HepG2 (cell line): ENCODE measurements at regions not wholly inside any gene's neighbourhood (a gene's known extent, or its start where the extent isn't known, plus 50 kb on each side); places are given as distances from the start of the nearest gene placed in this dataset.

ENCODE experiments used
- ATAC-seq: fragments of 200-7000 bp; cut with Tn5 transposase; 3 replicates; pipeline ENCODE4 v1.9.1; 2020; ENCODE audit warnings: mild to moderate bottlenecking, moderate library complexity
- BruUV-seq: library from RNA; stranded (reverse); fragments of 400-500 nt; replicated peaks from 2 replicates; lab custom pipeline; 2021; lab: Mats Ljungman, UMichigan
- CTCF ChIA-PET: fragments of 300-600 bp; formaldehyde crosslinking; extraction: SDS; loops from one replicate; lab custom pipeline; 2021; ENCODE audit warnings: low total read pairs, inconsistent platforms, low intra/inter-chr PET ratio; lab: Yijun Ruan, JAX
- POLR2A ChIA-PET: fragments of 350-600 bp; sonication (Branson Sonifier 250); formaldehyde crosslinking; loops from one replicate; lab custom pipeline; 2020; ENCODE audit warnings: antibody characterized with exemption, inconsistent platforms; lab: Yijun Ruan, JAX
- DNase-seq: peaks from one replicate; pipeline ENCODE4 v3.0.0-alpha.2; 2015; ENCODE audit warnings: low spot score
- FAIRE-seq: peaks from 3 replicates; lab custom pipeline; 2011; peaks lifted over from hg19 to GRCh38; lab: Jason Lieb, UNC
- H2AFZ ChIP-seq: one replicate; pipeline ENCODE4 v1.6.1; 2011; ENCODE audit warnings: low read length, inconsistent platforms
- H3K27ac ChIP-seq: fragments of 300-600 bp; 3 replicates; pipeline ENCODE4 v1.8.0; 2011; ENCODE audit warnings: mixed run types, mild to moderate bottlenecking, mixed read lengths, low read length, inconsistent platforms; ENCODE audit not compliant: insufficient read depth; ENCODE audit errors: extremely low read length
- H3K27me3 ChIP-seq, 2 experiments: fragments of 200-600 bp in 1 of 2; 2 replicates in 1 of 2; 3 replicates in 1 of 2; pipeline versions ENCODE4 v1.6.0 to v1.8.0; 2011; ENCODE audit warnings: low read length in 2 of 2, mild to moderate bottlenecking in 2 of 2, moderate library complexity in 2 of 2, inconsistent platforms in 1 of 2; ENCODE audit not compliant: insufficient read depth in 2 of 2, control insufficient read depth in 1 of 2
- H3K36me3 ChIP-seq, 2 experiments: fragments of 200-600 bp in 1 of 2; replicated peaks in 1 of 2; 2 replicates in 1 of 2; 3 replicates in 1 of 2; pipeline versions ENCODE4 v1.5.1 to v1.8.0; 2011; ENCODE audit warnings: low read length in 2 of 2, inconsistent platforms in 1 of 2; ENCODE audit not compliant: insufficient read depth in 2 of 2, control insufficient read depth in 1 of 2
- H3K4me1 ChIP-seq: 2 replicates; pipeline ENCODE4 v1.5.1; 2012; ENCODE audit warnings: low read length, inconsistent platforms; ENCODE audit not compliant: insufficient read depth
- H3K4me2 ChIP-seq: 2 replicates; pipeline ENCODE4 v1.6.0; 2011; ENCODE audit warnings: low read depth, low read length, inconsistent platforms
- H3K4me3 ChIP-seq, 3 experiments: fragments of 200-600 bp in 1 of 3; sonication (generic), shearing (Covaris generic) in 1 of 3; replicated peaks in 1 of 3; 2 replicates each; pipeline ENCODE4 v1.5.1; 2011 to 2016; ENCODE audit warnings: low read length in 3 of 3, inconsistent platforms in 2 of 3, low read depth in 2 of 3, mild to moderate bottlenecking in 2 of 3, control low read depth in 1 of 3, mixed read lengths in 1 of 3; ENCODE audit not compliant: insufficient read depth in 1 of 3
- H3K79me2 ChIP-seq: one replicate; pipeline ENCODE4 v1.6.1; 2011; ENCODE audit warnings: low read length, inconsistent platforms; ENCODE audit not compliant: insufficient read depth
- H3K9ac ChIP-seq: 2 replicates; pipeline ENCODE4 v1.6.0; 2011; ENCODE audit warnings: mild to moderate bottlenecking, low read depth, low read length, inconsistent platforms; ENCODE audit not compliant: insufficient read depth
- H3K9me3 ChIP-seq: 2 replicates; pipeline ENCODE4 v1.5.1; 2012; ENCODE audit warnings: mild to moderate bottlenecking, low read length
- H4K20me1 ChIP-seq: 2 replicates; pipeline ENCODE4 v1.6.0; 2011; ENCODE audit warnings: inconsistent platforms, mild to moderate bottlenecking, low read length, moderate library complexity; ENCODE audit not compliant: insufficient read depth
- ATF5 ChIP-seq: sonication (generic); formaldehyde crosslinking; IDR thresholded peaks from 2 replicates; pipeline ENCODE4 v1.4.0; 2020; ENCODE audit warnings: mild to moderate bottlenecking, low read depth, missing genetic modification reagents
- ERF ChIP-seq: IDR thresholded peaks from 2 replicates; pipeline ENCODE4 v1.6.1; 2018; ENCODE audit warnings: missing biosample characterization, missing genetic modification reagents
- FOXK1 ChIP-seq: sonication (generic); formaldehyde crosslinking; IDR thresholded peaks from 2 replicates; pipeline ENCODE4 v1.4.0; 2020; ENCODE audit warnings: low read depth, missing genetic modification reagents, borderline replicate concordance
- HDAC1 ChIP-seq: sonication (generic); formaldehyde crosslinking; IDR thresholded peaks from 2 replicates; pipeline ENCODE4 v1.5.1; 2020; ENCODE audit warnings: mild to moderate bottlenecking, missing genetic modification reagents
- RAD51 ChIP-seq: fragments of 450-650 bp; IDR thresholded peaks from 2 replicates; pipeline ENCODE4 v1.6.1; 2016; ENCODE audit warnings: borderline replicate concordance
- USF2 ChIP-seq, 2 experiments: sonication (generic) in 1 of 2; formaldehyde crosslinking in 1 of 2; IDR thresholded peaks; 2 replicates each; pipeline versions ENCODE4 v1.5.1 to v1.6.1; 2011 to 2020; ENCODE audit warnings: borderline replicate concordance in 1 of 2, low read depth in 1 of 2, low read length in 1 of 2, mild to moderate bottlenecking in 1 of 2, missing genetic modification reagents in 1 of 2, moderate library complexity in 1 of 2
- ZBTB44 ChIP-seq: sonication (generic); formaldehyde crosslinking; IDR thresholded peaks from 2 replicates; pipeline ENCODE4 v1.4.0; 2020; ENCODE audit warnings: missing genetic modification reagents
- WGBS: methylation state at CpG from one replicate; pipeline ENCODE4 v1.1.6; 2017; ENCODE audit warnings: low lambda C conversion rate; 5-methylcytosine and 5-hydroxymethylcytosine counted together
- in situ Hi-C: cut with HindIII; loops from 2 replicates; pipeline ENCODE4 v1.10.0; 2017; ENCODE audit warnings: low pct_unique_long_range_greater_than_20kb; ENCODE audit not compliant: extremely low pct_ligation_motif_present
- intact Hi-C: fragments of 100-400 bp; cut with micrococcal nuclease; formaldehyde crosslinking; loops from one replicate; pipeline ENCODE4 v1.10.0; 2022; ENCODE audit not compliant: unreplicated experiment

GRCh38 chr18:38576916-38577315 lies 1011.3 kb upstream of the CELF4 start:
- no peak overlapping the region for H3K27ac ChIP-seq
- no peak for FAIRE-seq
- intact Hi-C loops (no loop called here), in situ Hi-C loops (no loop called here)
- no TSS peak for BruUV-seq
- no peak for DNase-seq
- no peak overlapping the region for H3K9ac ChIP-seq
- no peak overlapping the region for H3K4me3 ChIP-seq
- no peaks in the 10 kb centered on the region for H3K79me2 ChIP-seq
- no peak overlapping the region for H2AFZ ChIP-seq
- no peaks in the 10 kb centered on the region for H3K9me3 ChIP-seq
- peak; percentile 35; the same call in 1 of the 2 replicates for TF ChIP-seq USF2 (IDR thresholded peaks at IDR 0.05; ENCODE audit: low read depth, low read length)
- TF ChIP-seq USF2 (CRISPR knock-in tag; IDR thresholded peaks at IDR 0.05; ENCODE audit: borderline replicate concordance), result no peak
- no peak for TF ChIP-seq ERF
- no peak for TF ChIP-seq HDAC1 (CRISPR knock-in tag)
- peak; percentile 53; the same call in 1 of the 2 replicates for TF ChIP-seq RAD51
- no peak overlapping the region for H3K4me2 ChIP-seq
- H3K36me3 ChIP-seq, result no peaks in the 10 kb centered on the region
- no peaks in the 10 kb centered on the region for H3K27me3 ChIP-seq
- WGBS, result 1% methylated on average over 4 of the region's 4 CpGs
- ChIA-PET CTCF (no interaction called here), POLR2A (no interaction called here)
- ATAC-seq, result no peak
- H4K20me1 ChIP-seq, result no peaks in the 10 kb centered on the region
- no peaks in the 10 kb centered on the region for H3K4me1 ChIP-seq

GRCh38 chr18:38576349-38576748 lies 1010.8 kb upstream of the CELF4 start:
- H4K20me1 ChIP-seq, result no peaks in the 10 kb centered on the region
- no peak overlapping the region for H3K9ac ChIP-seq
- BruUV-seq, result no TSS peak
- WGBS, result 3% methylated on average over 1 of the region's 1 CpG
- H3K27me3 ChIP-seq, result no peaks in the 10 kb centered on the region
- H3K79me2 ChIP-seq, result no peaks in the 10 kb centered on the region
- DNase-seq, result no peak
- H3K4me3 ChIP-seq, result no peak overlapping the region
- H3K9me3 ChIP-seq, result no peaks in the 10 kb centered on the region
- FAIRE-seq, result no peak
- intact Hi-C loops, result no loop called here
- in situ Hi-C loops, result no loop called here
- H3K36me3 ChIP-seq, result no peaks in the 10 kb centered on the region
- no peak for ATAC-seq
- H3K4me1 ChIP-seq, result no peaks in the 10 kb centered on the region
- H3K4me2 ChIP-seq, result no peak overlapping the region
- ChIA-PET POLR2A (no interaction called here), CTCF (no interaction called here)
- H3K27ac ChIP-seq, result no peak overlapping the region
- H2AFZ ChIP-seq, result no peak overlapping the region
- TF ChIP-seq ZBTB44 (CRISPR knock-in tag) (no peak), ATF5 (CRISPR knock-in tag) (no peak), FOXK1 (CRISPR knock-in tag) (no peak)
